ENCODE measurements at regions not wholly inside any gene's neighbourhood (a gene's known extent, or its start where the extent isn't known, plus 50 kb on each side); places are given as distances from the start of the nearest gene placed in this dataset.

- no peaks in the 10 kb centered on the region for H3K36me3 ChIP-seq
- DNase-seq: no peak
- no peak overlapping the region for H3K27ac ChIP-seq
- no peaks in the 10 kb centered on the region for H3K4me1 ChIP-seq
- ATAC-seq: no peak
- TF ChIP-seq, protein P1, sequence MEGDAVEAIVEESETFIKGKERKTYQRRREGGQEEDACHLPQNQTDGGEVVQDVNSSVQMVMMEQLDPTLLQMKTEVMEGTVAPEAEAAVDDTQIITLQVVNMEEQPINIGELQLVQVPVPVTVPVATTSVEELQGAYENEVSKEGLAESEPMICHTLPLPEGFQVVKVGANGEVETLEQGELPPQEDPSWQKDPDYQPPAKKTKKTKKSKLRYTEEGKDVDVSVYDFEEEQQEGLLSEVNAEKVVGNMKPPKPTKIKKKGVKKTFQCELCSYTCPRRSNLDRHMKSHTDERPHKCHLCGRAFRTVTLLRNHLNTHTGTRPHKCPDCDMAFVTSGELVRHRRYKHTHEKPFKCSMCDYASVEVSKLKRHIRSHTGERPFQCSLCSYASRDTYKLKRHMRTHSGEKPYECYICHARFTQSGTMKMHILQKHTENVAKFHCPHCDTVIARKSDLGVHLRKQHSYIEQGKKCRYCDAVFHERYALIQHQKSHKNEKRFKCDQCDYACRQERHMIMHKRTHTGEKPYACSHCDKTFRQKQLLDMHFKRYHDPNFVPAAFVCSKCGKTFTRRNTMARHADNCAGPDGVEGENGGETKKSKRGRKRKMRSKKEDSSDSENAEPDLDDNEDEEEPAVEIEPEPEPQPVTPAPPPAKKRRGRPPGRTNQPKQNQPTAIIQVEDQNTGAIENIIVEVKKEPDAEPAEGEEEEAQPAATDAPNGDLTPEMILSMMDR (IDR thresholded peaks at IDR 0.05): no peak
- WGBS, 2 donors: 87 to 88% methylated on average over 5 of the region's 5 CpGs
- H3K9me3 ChIP-seq: peaks cover 0 to 13% (median 0%) of the 10 kb centered on the region in 11 donors
- intact Hi-C loops (cut with DNase I): loop anchor here in 6 of 10 donors (5.0 to 10.0 kb wide), 2 partner anchors 369 to 391 kb away; partner anchors contain the start of gene MAP9 (in 1 of the 6)
- H3K4me3 ChIP-seq: no peak overlapping the region
- no peaks in the 10 kb centered on the region for H3K27me3 ChIP-seq
Observed at GRCh38 chr4:154983714-154984113, 202.6 kb downstream of the RBM46 start.

DNA sequence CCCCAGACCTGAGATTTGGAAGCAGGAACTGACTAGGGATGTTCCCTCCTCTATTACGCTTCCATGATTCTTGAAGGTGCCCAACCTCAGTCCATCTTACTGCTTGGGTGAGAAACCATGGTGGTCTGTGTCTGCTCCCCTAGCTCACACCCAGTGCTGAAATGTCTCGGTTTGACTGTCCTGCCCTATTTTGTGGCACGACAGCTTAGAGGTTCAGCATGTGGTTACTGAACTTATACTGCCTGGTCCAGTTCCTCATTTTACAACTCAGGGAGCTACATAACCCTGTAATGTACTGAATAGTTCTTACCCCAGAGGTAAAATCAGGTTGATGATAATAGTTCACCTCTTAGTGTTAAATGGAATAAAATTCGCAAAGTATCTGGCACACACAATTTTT is 203.1 kb downstream of the RBM46 start:
- H3K27ac ChIP-seq: no peak overlapping the region
- H3K9me3 ChIP-seq: peaks cover 0 to 13% (median 0%) of the 10 kb centered on the region in 11 donors
- no peaks in the 10 kb centered on the region for H3K36me3 ChIP-seq
- ATAC-seq (no peak), DNase-seq (no peak)
- TF ChIP-seq, protein P1 (IDR thresholded peaks at IDR 0.05): no peak
- WGBS, 2 donors: 74 to 82% methylated on average over 4 of the region's 4 CpGs
- no peaks in the 10 kb centered on the region for H3K4me1 ChIP-seq
- no peak overlapping the region for H3K4me3 ChIP-seq
- intact Hi-C loops (cut with DNase I): loop anchor here in 6 of 10 donors (5.0 to 10.0 kb wide), 2 partner anchors 368 to 391 kb away; partner anchors contain the start of gene MAP9 (in 1 of the 6)
- no peaks in the 10 kb centered on the region for H3K27me3 ChIP-seq

DNA sequence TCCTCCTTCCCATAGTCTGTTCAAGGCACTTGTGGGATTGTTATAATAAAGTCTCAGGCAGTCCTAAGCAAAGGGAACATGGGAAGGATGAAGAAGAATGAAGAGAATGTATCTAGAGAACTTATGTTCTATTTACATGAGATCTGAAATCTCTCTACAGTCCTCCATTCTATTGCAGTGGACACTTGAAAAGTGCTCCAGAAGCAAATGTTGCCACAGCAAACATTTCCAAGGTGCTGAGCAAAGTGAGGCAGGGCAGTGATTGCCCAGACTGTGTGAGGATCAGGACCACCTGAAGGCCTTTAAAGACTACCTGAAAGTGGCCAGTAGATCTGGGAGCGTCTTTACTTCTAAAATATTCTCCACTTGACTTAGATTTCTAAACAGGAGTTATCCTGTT is 203.5 kb downstream of the RBM46 start:
- intact Hi-C loops (cut with DNase I): loop anchor here in 6 of 10 donors (5.0 to 10.0 kb wide), 2 partner anchors 368 to 390 kb away; partner anchors contain the start of gene MAP9 (in 1 of the 6)
- WGBS, 2 donors: 34 to 75% methylated on average over 1 of the region's 1 CpG
- Histone ChIP-seq H3K27me3 (no peaks in the 10 kb centered on the region), H3K36me3 (no peaks in the 10 kb centered on the region), H3K4me1 (no peaks in the 10 kb centered on the region), H3K9me3 (peaks cover 0 to 9% (median 0%) of the 10 kb centered on the region in 11 donors), H3K27ac (no peak overlapping the region), H3K4me3 (no peak overlapping the region)
- TF ChIP-seq, protein P1 (IDR thresholded peaks at IDR 0.05): no peak
- ATAC-seq: no peak
- DNase-seq: no peak

DNA sequence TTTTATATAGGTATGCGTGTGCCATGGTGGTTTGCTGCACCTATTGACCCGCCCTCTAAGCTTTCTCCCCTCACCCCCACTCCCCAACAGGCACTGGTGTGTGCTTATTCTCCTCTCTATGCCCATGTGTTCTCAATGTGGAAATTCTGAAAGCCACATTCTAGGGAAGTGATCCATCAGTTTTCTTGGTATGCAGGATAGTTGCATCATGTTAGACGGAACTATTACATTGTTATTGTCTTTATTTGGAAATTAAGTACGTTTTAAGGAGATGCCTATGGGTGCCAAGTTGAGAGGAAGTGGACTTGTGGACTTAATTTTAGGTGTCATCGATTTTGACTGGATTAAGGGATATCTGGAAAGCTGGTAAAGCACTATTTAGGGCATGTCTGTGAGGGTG is 204.6 kb downstream of the RBM46 start:
- intact Hi-C loops (cut with DNase I): loop anchor here in 1 of 10 donors (10.0 kb wide), 1 partner anchor 389 kb away; the partner anchor contains the start of gene MAP9
- no peak for ATAC-seq
- 69 to 73% methylated on average over 5 of the region's 5 CpGs for WGBS, 2 donors

More for the DNA sequence above, 204.6 kb downstream of the RBM46 start:
- DNase-seq: no peak
- no peak overlapping the region for H3K4me3 ChIP-seq
- TF ChIP-seq, protein P1 (IDR thresholded peaks at IDR 0.05): no peak
- H3K9me3 ChIP-seq: no peaks in the 10 kb centered on the region
- H3K36me3 ChIP-seq: no peaks in the 10 kb centered on the region
- H3K27ac ChIP-seq: no peak overlapping the region
- H3K4me1 ChIP-seq: no peaks in the 10 kb centered on the region
- no peaks in the 10 kb centered on the region for H3K27me3 ChIP-seq
